Prostate gland (tissue), 2 donors: ENCODE measurements at regions not wholly inside any gene's neighbourhood (a gene's known extent, or its start where the extent isn't known, plus 50 kb on each side); places are given as distances from the start of the nearest gene placed in this dataset.

Experiments
- POLR2A ChIP-seq: fragments of 450-650 bp; IDR thresholded peaks from one replicate; pipeline ENCODE4 v1.6.1; 2016; ENCODE audit warnings: antibody characterized with exemption, mild to moderate bottlenecking
- POLR2AphosphoS5 ChIP-seq: sonication (generic); formaldehyde crosslinking; IDR thresholded peaks from one replicate; pipeline ENCODE4 v1.6.1; 2017; ENCODE audit warnings: antibody characterized with exemption
- TF ChIP-seq, protein P1 (sequence below), 4 experiments: fragments of 200-600 bp in 2 of 4; fragments of 450-650 bp in 2 of 4; sonication (generic) in 2 of 4; IDR thresholded peaks; 1 replicate in 3 of 4; 2 replicates in 1 of 4; pipeline ENCODE4 v1.5.1; 2016 to 2019; ENCODE audit warnings: antibody characterized with exemption in 4 of 4, mild to moderate bottlenecking in 2 of 4, moderate library complexity in 2 of 4

DNA sequence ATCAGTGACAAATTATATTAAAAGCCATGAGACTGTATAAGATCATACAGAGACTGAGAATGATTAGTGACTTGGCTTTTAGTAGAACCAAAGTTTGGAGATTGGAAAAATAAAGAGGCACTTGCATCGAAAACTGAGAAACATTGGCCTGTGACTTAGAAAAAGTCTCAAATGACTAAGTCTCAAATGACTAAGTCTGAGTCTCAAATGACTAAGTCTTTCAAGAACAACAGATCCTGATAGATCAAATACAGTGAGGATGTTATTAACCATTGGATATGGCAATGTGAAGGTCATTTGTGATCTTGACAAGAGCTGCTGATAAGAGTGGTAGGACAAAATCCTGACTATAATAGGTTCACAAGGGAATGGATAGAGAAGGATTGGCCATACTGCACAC is 135.5 kb upstream of the FANCL start:
- no peak for TF ChIP-seq POLR2A
- TF ChIP-seq, protein P1, sequence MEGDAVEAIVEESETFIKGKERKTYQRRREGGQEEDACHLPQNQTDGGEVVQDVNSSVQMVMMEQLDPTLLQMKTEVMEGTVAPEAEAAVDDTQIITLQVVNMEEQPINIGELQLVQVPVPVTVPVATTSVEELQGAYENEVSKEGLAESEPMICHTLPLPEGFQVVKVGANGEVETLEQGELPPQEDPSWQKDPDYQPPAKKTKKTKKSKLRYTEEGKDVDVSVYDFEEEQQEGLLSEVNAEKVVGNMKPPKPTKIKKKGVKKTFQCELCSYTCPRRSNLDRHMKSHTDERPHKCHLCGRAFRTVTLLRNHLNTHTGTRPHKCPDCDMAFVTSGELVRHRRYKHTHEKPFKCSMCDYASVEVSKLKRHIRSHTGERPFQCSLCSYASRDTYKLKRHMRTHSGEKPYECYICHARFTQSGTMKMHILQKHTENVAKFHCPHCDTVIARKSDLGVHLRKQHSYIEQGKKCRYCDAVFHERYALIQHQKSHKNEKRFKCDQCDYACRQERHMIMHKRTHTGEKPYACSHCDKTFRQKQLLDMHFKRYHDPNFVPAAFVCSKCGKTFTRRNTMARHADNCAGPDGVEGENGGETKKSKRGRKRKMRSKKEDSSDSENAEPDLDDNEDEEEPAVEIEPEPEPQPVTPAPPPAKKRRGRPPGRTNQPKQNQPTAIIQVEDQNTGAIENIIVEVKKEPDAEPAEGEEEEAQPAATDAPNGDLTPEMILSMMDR (IDR thresholded peaks at IDR 0.05), result no peak
- TF ChIP-seq POLR2AphosphoS5, result no peak
